ENCODE measurements at regions not wholly inside any gene's neighbourhood (a gene's known extent, or its start where the extent isn't known, plus 50 kb on each side); places are given as distances from the start of the nearest gene placed in this dataset.

- TF ChIP-seq CTCF (conservative IDR thresholded peaks at IDR 0.05; ENCODE audit: low read depth, low read length) = no peak
- no peak overlapping the region for H3K4me3 ChIP-seq (ENCODE audit: low read depth, low read length)
- DNase-seq (ENCODE audit: low read depth) = peak; percentile 1
These were observed 264.5 kb upstream of the MEX3C start for GRCh38 chr18:51461956-51462355.

GRCh38 chr18:51463483-51464136 lies 266.1 kb upstream of the MEX3C start:
- TF ChIP-seq CTCF (conservative IDR thresholded peaks at IDR 0.05; ENCODE audit: low read depth, low read length) = no peak
- no peak overlapping the region for H3K4me3 ChIP-seq (ENCODE audit: low read depth, low read length)
- DNase-seq (ENCODE audit: low read depth) = no peak

- no peak for TF ChIP-seq CTCF (conservative IDR thresholded peaks at IDR 0.05; ENCODE audit: low read depth, low read length)
- no peak for DNase-seq (ENCODE audit: low read depth)
- H3K4me3 ChIP-seq (ENCODE audit: low read depth, low read length) = no peak overlapping the region
These were observed 281.4 kb upstream of the MEX3C start for GRCh38 chr18:51478908-51479307.

GRCh38 chr18:51479736-51480135 lies 282.3 kb upstream of the MEX3C start:
- no peak for DNase-seq (ENCODE audit: low read depth)
- TF ChIP-seq CTCF (conservative IDR thresholded peaks at IDR 0.05; ENCODE audit: low read depth, low read length) = no peak
- no peak overlapping the region for H3K4me3 ChIP-seq (ENCODE audit: low read depth, low read length)

GRCh38 chr18:51480407-51481261 lies 283.2 kb upstream of the MEX3C start:
- no peak overlapping the region for H3K4me3 ChIP-seq (ENCODE audit: low read depth, low read length)
- no peak for DNase-seq (ENCODE audit: low read depth)
- no peak for TF ChIP-seq CTCF (conservative IDR thresholded peaks at IDR 0.05; ENCODE audit: low read depth, low read length)

GRCh38 chr18:51486735-51487366 lies 289.4 kb upstream of the MEX3C start:
- H3K4me3 ChIP-seq (ENCODE audit: low read depth, low read length) = no peak overlapping the region

More at GRCh38 chr18:51486735-51487366, 289.4 kb upstream of the MEX3C start:
- TF ChIP-seq CTCF (conservative IDR thresholded peaks at IDR 0.05; ENCODE audit: low read depth, low read length) = no peak
- no peak for DNase-seq (ENCODE audit: low read depth)

Data from epithelial cell of proximal tubule (primary cell).